ENCODE measurements at regions not wholly inside any gene's neighbourhood (a gene's known extent, or its start where the extent isn't known, plus 50 kb on each side); places are given as distances from the start of the nearest gene placed in this dataset.
"Not testable (repeated sequence)": the region's sequence is repeated elsewhere in the genome, so short reads cannot be mapped to it uniquely, and the experiment has no call there.

DNA sequence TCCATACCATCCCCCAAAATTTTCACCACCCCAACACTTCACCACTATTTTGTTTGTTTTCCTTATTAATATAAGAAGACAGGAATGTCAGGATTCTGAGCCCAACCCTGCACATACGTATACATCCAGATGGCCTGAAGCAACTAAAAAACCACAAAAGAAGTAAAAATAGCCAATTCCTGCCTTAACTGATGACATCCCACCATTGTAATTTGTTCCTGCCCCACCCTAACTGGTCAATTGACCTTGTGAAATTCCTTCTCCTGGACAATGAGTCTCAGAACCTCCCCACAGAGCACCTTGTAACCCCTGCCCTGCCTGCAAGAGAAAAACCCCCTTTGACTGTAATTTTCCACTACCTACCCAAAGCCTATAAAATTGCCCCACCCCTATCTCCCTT is 132.5 kb downstream of the ZNF675 start:
- DNase-seq (ENCODE audit: extremely low read depth, insufficient read length), result no peak
- TF ChIP-seq, protein P1, sequence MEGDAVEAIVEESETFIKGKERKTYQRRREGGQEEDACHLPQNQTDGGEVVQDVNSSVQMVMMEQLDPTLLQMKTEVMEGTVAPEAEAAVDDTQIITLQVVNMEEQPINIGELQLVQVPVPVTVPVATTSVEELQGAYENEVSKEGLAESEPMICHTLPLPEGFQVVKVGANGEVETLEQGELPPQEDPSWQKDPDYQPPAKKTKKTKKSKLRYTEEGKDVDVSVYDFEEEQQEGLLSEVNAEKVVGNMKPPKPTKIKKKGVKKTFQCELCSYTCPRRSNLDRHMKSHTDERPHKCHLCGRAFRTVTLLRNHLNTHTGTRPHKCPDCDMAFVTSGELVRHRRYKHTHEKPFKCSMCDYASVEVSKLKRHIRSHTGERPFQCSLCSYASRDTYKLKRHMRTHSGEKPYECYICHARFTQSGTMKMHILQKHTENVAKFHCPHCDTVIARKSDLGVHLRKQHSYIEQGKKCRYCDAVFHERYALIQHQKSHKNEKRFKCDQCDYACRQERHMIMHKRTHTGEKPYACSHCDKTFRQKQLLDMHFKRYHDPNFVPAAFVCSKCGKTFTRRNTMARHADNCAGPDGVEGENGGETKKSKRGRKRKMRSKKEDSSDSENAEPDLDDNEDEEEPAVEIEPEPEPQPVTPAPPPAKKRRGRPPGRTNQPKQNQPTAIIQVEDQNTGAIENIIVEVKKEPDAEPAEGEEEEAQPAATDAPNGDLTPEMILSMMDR (IDR thresholded peaks at IDR 0.05; ENCODE audit: insufficient read depth, low read length, poor library complexity, severe bottlenecking), result no peak
- H3K27me3 ChIP-seq (replicated peaks; ENCODE audit: control insufficient read depth, insufficient read depth, low read length), result no peaks in the 10 kb centered on the region
- H3K4me3 ChIP-seq (replicated peaks; ENCODE audit: low read depth, low read length), result no peak overlapping the region
- no peaks in the 10 kb centered on the region for H3K36me3 ChIP-seq (ENCODE audit: control insufficient read depth, insufficient read depth, low read length)

DNA sequence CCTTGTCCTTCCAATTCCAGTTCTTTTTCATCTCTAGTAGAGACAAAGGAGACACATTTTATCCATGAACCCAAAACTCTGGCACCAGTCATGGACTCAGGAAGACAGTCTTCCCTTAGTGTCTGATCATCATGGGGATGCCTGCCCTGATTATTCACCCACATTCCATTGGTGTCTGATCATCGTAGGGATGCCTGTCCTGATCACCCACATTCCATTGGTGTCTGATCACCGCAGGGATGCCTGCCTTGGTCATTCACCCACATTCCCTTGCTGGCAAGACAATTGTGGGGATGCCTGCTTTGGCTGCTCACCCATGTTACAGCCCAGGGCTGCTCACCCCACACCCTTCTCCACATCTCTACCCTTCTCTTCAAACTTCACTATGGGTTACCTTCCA is 136.9 kb downstream of the ZNF675 start:
- H3K36me3 ChIP-seq (ENCODE audit: control insufficient read depth, insufficient read depth, low read length); H3K4me3 ChIP-seq (replicated peaks; ENCODE audit: low read depth, low read length); H3K27me3 ChIP-seq (replicated peaks; ENCODE audit: control insufficient read depth, insufficient read depth, low read length); DNase-seq (ENCODE audit: extremely low read depth, insufficient read length): not testable (repeated sequence)

DNA sequence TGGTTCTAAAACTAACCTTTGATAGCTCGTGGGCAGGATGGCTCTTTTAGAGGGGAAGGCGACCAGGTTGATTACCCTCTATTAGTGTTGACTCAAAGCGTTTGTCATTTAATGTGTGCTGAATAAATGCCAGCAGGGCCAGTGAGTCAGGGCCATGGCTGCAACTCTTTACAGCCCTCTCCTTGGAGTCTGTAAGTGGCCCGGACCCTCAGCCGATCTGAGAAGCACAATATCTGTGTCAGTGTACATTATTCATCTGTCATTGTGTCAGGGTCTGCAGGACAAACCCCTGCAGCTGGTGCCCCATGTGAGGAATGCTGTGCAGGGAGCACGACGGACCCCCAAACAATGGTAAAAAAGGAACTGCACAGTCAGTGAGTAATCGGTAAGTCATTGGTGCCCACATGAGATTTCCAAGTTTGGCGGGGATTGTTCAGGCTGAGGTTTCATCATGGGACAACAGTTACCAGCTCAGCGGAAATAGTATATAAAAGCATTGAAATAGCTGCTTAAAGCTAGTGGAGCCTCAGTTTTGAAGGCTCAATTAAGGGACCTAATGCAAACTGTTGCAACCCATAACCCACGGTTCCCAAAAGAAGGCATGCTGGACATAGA is 139.1 kb downstream of the ZNF675 start:
- Histone ChIP-seq H3K27me3 (replicated peaks; ENCODE audit: control insufficient read depth, insufficient read depth, low read length) (no peaks in the 10 kb centered on the region), H3K4me3 (replicated peaks; ENCODE audit: low read depth, low read length) (no peak overlapping the region), H3K36me3 (ENCODE audit: control insufficient read depth, insufficient read depth, low read length) (no peaks in the 10 kb centered on the region)
- no peak for DNase-seq (ENCODE audit: extremely low read depth, insufficient read length)
- TF ChIP-seq, protein P1 (IDR thresholded peaks at IDR 0.05; ENCODE audit: insufficient read depth, low read length, poor library complexity, severe bottlenecking), result no peak

DNA sequence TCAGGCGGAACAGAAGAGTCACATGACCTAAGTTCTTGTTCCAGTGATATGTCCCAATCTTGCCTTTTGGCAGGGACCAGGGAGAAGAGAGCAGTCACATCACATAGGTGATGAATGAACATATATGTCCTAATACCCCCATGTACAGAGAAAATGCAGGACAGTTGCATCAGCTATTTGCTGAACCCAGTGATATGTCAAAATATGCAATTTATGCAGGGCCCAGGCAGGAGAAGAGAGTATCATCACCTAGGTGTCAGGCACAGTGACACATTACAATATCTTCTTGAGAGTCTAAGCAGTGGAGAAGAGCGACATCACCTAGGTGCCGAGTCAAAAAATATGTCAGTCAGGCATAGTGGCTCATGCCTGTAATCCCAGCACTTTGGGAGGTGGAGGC is 139.9 kb downstream of the ZNF675 start:
- TF ChIP-seq, protein P1 (IDR thresholded peaks at IDR 0.05; ENCODE audit: insufficient read depth, low read length, poor library complexity, severe bottlenecking), result no peak
- no peak for DNase-seq (ENCODE audit: extremely low read depth, insufficient read length)
- Histone ChIP-seq H3K36me3 (ENCODE audit: control insufficient read depth, insufficient read depth, low read length) (no peaks in the 10 kb centered on the region), H3K27me3 (replicated peaks; ENCODE audit: control insufficient read depth, insufficient read depth, low read length) (no peaks in the 10 kb centered on the region), H3K4me3 (replicated peaks; ENCODE audit: low read depth, low read length) (no peak overlapping the region)

DNA sequence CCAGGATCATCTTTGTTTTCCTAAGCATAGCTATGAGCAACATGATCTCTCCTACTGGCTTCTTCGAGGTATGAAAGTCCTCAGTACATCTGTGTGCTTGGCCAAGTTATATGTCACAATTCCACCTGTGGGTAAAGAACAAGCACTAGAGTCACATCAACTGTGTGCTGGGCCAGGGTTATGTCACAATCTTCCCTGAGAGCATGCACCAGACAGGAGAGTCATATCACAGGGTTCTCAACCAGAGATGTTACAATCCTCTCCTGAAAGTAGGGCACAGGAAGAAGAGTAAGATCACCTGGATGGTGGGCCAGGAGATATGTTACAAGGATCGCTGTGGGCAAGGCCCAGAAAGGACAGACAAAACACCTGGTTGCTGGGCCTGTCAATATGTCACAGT is 143.7 kb downstream of the ZNF675 start:
- TF ChIP-seq, protein P1 (IDR thresholded peaks at IDR 0.05; ENCODE audit: insufficient read depth, low read length, poor library complexity, severe bottlenecking), result no peak
- Histone ChIP-seq H3K27me3 (replicated peaks; ENCODE audit: control insufficient read depth, insufficient read depth, low read length) (no peaks in the 10 kb centered on the region), H3K36me3 (ENCODE audit: control insufficient read depth, insufficient read depth, low read length) (no peaks in the 10 kb centered on the region), H3K4me3 (replicated peaks; ENCODE audit: low read depth, low read length) (no peak overlapping the region)
- DNase-seq (ENCODE audit: extremely low read depth, insufficient read length), result no peak

DNA sequence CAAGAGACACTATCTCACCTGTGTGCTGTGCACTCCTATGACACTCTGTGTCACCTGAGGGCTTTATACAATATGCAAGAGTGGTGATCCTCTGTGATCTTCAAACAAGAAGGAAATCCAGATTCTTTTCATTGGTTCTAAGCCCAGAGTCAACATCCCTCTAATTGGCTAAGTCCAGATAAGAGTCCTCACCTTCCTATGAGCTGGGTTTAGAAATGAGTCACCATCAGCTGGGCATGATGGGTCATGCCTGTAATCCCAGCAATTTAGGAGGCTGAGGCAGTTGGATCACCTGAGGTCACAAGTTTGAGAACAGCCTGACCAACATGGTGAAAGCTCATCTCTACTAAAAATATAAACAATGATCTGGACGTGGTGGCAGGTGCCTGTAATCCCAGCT is 144.4 kb downstream of the ZNF675 start:
- Histone ChIP-seq H3K4me3 (replicated peaks; ENCODE audit: low read depth, low read length) (no peak overlapping the region), H3K27me3 (replicated peaks; ENCODE audit: control insufficient read depth, insufficient read depth, low read length) (no peaks in the 10 kb centered on the region), H3K36me3 (ENCODE audit: control insufficient read depth, insufficient read depth, low read length) (no peaks in the 10 kb centered on the region)
- TF ChIP-seq, protein P1 (IDR thresholded peaks at IDR 0.05; ENCODE audit: insufficient read depth, low read length, poor library complexity, severe bottlenecking), result no peak
- no peak for DNase-seq (ENCODE audit: extremely low read depth, insufficient read length)

Data from GM06990 (cell line).